Activated CD8-positive, alpha-beta T cell treated with anti-CD3 and anti-CD28 coated beads for 36 hours (primary cell): ENCODE measurements at regions not wholly inside any gene's neighbourhood (a gene's known extent, or its start where the extent isn't known, plus 50 kb on each side); places are given as distances from the start of the nearest gene placed in this dataset.

Source experiments
- ATAC-seq: fragments of 200-7000 bp; cut with Tn5 transposase; one replicate; pipeline ENCODE4 v1.10.0; 2021; ENCODE audit warnings: mild to moderate bottlenecking, moderate library complexity
- CTCF ChIA-PET: fragments of 350-600 bp; sonication (Branson Sonifier 250); formaldehyde crosslinking; loops from one replicate; lab custom pipeline; 2021; ENCODE audit warnings: antibody characterized with exemption; lab: Charles Lee
- POLR2A ChIA-PET: fragments of 350-600 bp; sonication (Branson Sonifier 250); formaldehyde crosslinking; loops from one replicate; lab custom pipeline; 2021; ENCODE audit warnings: antibody characterized with exemption; lab: Charles Lee
- DNase-seq: peaks from one replicate; pipeline ENCODE4 v3.0.0-alpha.2; 2020
- H3K27ac Mint-ChIP-seq: one replicate; pipeline ENCODE4 v1.8.0; 2021; ENCODE audit warnings: mild to moderate bottlenecking, mixed read lengths
- H3K27me3 Mint-ChIP-seq: one replicate; pipeline ENCODE4 v1.8.0; 2021; ENCODE audit warnings: mixed read lengths
- H3K36me3 Mint-ChIP-seq: one replicate; pipeline ENCODE4 v1.8.0; 2021; ENCODE audit warnings: low read depth, mixed read lengths
- H3K4me1 Mint-ChIP-seq: one replicate; pipeline ENCODE4 v1.8.0; 2021; ENCODE audit warnings: low read depth, mixed read lengths
- H3K4me3 Mint-ChIP-seq: one replicate; pipeline ENCODE4 v1.8.0; 2021; ENCODE audit warnings: mild to moderate bottlenecking, moderate library complexity, mixed read lengths
- H3K9me3 Mint-ChIP-seq: one replicate; pipeline ENCODE4 v1.8.0; 2021; ENCODE audit warnings: mixed read lengths
- intact Hi-C: fragments of 100-400 bp; cut with micrococcal nuclease; formaldehyde crosslinking; loops from one replicate; pipeline ENCODE4 v1.10.0; 2022
- TF ChIP-seq, protein P1 (sequence below): fragments of 200-600 bp; IDR thresholded peaks from one replicate; pipeline ENCODE4 v1.8.0; 2022; ENCODE audit warnings: antibody characterized with exemption, mild to moderate bottlenecking

DNA sequence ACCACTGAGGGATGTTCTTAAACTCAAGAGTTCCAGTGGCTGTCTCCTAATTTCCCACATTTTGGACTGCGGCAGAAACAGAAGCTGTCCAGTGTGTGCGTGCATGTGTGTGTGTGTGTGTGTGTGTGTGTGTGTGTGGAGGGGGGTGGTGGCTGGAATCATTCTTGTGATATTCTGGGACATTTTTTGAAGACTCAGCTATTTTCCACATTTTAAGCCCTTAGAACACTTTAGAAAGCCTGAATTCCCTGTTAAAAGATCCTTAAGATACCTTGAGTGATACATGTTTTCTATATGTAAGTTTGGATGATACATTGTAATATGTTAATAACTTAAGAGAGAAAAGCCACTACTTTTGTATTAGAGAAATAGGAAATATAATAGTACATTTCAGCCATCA lies 636.4 kb downstream of the PLPP3 start:
- ATAC-seq (no peak), DNase-seq (no peak)
- POLR2A ChIA-PET, result no interaction called here
- Mint-ChIP-seq H3K27me3 (peaks cover 3% of the 10 kb centered on the region), H3K4me1 (no peaks in the 10 kb centered on the region), H3K36me3 (no peaks in the 10 kb centered on the region), H3K9me3 (no peaks in the 10 kb centered on the region), H3K4me3 (no peak overlapping the region), H3K27ac (no peak overlapping the region)
- TF ChIP-seq, protein P1, sequence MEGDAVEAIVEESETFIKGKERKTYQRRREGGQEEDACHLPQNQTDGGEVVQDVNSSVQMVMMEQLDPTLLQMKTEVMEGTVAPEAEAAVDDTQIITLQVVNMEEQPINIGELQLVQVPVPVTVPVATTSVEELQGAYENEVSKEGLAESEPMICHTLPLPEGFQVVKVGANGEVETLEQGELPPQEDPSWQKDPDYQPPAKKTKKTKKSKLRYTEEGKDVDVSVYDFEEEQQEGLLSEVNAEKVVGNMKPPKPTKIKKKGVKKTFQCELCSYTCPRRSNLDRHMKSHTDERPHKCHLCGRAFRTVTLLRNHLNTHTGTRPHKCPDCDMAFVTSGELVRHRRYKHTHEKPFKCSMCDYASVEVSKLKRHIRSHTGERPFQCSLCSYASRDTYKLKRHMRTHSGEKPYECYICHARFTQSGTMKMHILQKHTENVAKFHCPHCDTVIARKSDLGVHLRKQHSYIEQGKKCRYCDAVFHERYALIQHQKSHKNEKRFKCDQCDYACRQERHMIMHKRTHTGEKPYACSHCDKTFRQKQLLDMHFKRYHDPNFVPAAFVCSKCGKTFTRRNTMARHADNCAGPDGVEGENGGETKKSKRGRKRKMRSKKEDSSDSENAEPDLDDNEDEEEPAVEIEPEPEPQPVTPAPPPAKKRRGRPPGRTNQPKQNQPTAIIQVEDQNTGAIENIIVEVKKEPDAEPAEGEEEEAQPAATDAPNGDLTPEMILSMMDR, result no peak
- CTCF ChIA-PET, result no interaction called here
- intact Hi-C loops, result no loop called here

DNA sequence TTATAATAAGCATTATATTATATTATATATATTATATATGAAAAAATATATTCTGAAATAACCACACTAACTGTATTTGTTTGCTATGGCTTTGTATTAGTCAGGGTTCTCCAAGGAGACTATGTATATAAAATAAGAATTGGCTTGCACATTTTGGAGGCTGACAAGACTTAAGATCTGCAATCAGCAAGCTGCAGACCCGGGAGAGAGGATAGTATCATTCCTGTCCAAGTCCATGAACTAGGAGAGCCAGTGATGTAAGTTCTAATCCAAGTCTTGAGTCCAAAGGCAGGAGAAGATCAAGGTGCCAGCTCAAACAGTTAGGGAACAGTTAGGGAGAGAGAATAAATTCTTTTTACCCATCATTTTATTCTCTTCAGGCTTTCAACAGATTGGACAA lies 639.5 kb downstream of the PLPP3 start:
- Mint-ChIP-seq H3K9me3 (peaks cover 1% of the 10 kb centered on the region), H3K4me1 (no peaks in the 10 kb centered on the region), H3K36me3 (no peaks in the 10 kb centered on the region), H3K27me3 (peaks cover 3% of the 10 kb centered on the region), H3K27ac (no peak overlapping the region), H3K4me3 (no peak overlapping the region)
- DNase-seq (no peak), ATAC-seq (no peak)
- POLR2A ChIA-PET, result no interaction called here
- TF ChIP-seq, protein P1, result no peak
- CTCF ChIA-PET, result no interaction called here
- intact Hi-C loops, result no loop called here

DNA sequence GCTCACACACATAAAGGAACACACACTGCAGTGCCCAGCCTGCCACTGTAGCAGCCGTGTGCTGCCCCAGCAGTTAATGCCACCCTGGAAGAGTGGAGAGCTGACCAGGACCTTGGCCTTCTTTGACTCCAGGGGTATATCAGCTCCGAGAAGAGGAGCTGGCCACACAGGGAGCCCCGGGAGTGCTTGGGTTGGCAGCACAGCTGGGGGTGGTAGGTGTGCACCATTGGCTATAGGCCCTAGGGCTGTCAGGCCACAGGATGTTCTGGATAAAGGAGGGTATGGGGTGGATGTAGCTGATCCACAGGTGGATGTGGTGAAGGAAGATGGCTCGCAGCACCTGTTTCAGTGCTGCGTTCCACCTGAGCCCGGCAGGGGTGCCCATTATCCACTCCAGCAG lies 640.5 kb downstream of the PLPP3 start:
- TF ChIP-seq, protein P1, result no peak
- ATAC-seq (no peak), DNase-seq (no peak)
- intact Hi-C loops, result no loop called here
- H3K36me3 Mint-ChIP-seq, result no peaks in the 10 kb centered on the region
- peaks cover under 1% of the 10 kb centered on the region for H3K27me3 Mint-ChIP-seq
- no peak overlapping the region for H3K4me3 Mint-ChIP-seq
- ChIA-PET POLR2A (interaction anchor here (0.6 kb wide), 1 partner anchor 53 kb away, joined by 3 read pairs; no protein-coding TSS in a partner anchor), CTCF (no interaction called here)
- H3K9me3 Mint-ChIP-seq, result peaks cover 1% of the 10 kb centered on the region
- H3K27ac Mint-ChIP-seq, result no peak overlapping the region
- H3K4me1 Mint-ChIP-seq, result no peaks in the 10 kb centered on the region

DNA sequence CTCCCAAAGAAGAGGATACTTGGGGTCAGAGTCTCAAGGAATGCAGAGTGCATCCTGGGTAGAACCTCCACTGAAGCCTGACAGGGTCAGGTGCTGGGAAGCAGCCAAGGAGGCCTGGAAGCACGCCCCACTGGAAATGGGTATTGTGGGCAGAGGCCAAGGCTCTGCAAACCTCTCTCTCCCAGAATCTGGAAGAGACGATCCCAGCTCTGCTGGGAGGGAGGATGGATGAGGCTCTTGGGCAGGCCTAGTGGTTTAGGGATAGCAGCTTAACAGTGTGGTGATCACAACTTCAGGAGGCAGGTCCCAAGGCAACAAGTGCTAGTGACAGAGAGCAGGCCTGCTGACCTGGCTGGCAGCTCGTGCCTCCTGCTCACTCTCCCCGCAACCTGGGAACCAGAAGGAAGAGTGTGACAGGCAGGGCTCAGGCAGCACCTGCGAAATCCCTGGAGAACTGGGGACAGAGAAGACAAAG lies 641.0 kb downstream of the PLPP3 start:
- ATAC-seq (no peak), DNase-seq (no peak)
- no peak overlapping the region for H3K27ac Mint-ChIP-seq
- POLR2A ChIA-PET, result no interaction called here
- peaks cover 1% of the 10 kb centered on the region for H3K9me3 Mint-ChIP-seq
- no peaks in the 10 kb centered on the region for H3K4me1 Mint-ChIP-seq
- no peaks in the 10 kb centered on the region for H3K36me3 Mint-ChIP-seq
- CTCF ChIA-PET, result no interaction called here
- H3K27me3 Mint-ChIP-seq, result no peaks in the 10 kb centered on the region
- intact Hi-C loops, result no loop called here
- H3K4me3 Mint-ChIP-seq, result no peak overlapping the region
- TF ChIP-seq, protein P1, result no peak

DNA sequence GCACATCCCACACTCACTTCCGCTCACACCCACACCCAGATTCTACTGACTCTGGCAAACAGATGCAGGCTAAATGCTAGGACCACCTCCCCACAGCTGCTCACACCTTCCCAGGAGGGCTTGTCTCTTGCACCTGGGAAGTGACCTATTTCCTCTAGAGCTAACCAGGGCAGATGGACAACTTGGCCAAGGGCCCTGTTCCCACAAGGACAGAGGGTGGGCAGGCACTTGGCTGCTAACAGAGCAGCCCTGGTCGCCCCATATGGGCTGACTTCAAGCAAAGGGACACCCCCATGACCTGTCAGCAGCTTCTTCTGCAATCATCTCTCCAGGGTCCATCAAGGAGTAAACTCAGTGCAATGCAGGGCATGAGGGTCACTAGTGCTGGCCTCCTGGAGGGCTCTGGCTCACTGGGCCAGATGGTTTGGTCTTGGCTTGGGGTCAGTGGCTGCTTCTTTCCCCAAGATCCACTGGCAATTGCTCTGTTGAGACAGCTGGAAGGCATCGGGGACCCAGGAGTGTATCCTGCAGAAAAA lies 641.5 kb downstream of the PLPP3 start:
- ChIA-PET CTCF (no interaction called here), POLR2A (no interaction called here)
- no peak for DNase-seq
- Mint-ChIP-seq H3K27me3 (no peaks in the 10 kb centered on the region), H3K9me3 (peaks cover 1% of the 10 kb centered on the region), H3K27ac (no peak overlapping the region), H3K36me3 (no peaks in the 10 kb centered on the region), H3K4me1 (no peaks in the 10 kb centered on the region), H3K4me3 (no peak overlapping the region)
- TF ChIP-seq, protein P1, result no peak
- no peak for ATAC-seq
- intact Hi-C loops, result no loop called here
